HL-60 (cell line): ENCODE measurements at regions not wholly inside any gene's neighbourhood (a gene's known extent, or its start where the extent isn't known, plus 50 kb on each side); places are given as distances from the start of the nearest gene placed in this dataset.

Source experiments
- DNase-seq, 2 experiments: peaks; one replicate each; pipeline ENCODE4 v3.0.0-alpha.2; 2010 to 2020; ENCODE audit warnings: low read depth in 1 of 2, low spot score in 1 of 2
- H3K27ac ChIP-seq: fragments of 250-450 bp; sonication (Bioruptor Pico); replicated peaks from 2 replicates; pipeline ENCODE4 v1.5.1; 2020; ENCODE audit warnings: mild to moderate bottlenecking, moderate library complexity
- H3K27me3 ChIP-seq: fragments of 250-450 bp; sonication (Bioruptor Pico); 2 replicates; pipeline ENCODE4 v1.5.1; 2021; ENCODE audit warnings: mild to moderate bottlenecking, moderate library complexity; ENCODE audit not compliant: insufficient read depth, poor library complexity, severe bottlenecking
- H3K4me3 ChIP-seq: replicated peaks from 2 replicates; pipeline ENCODE4 v1.5.1; 2011; ENCODE audit warnings: mild to moderate bottlenecking, control low read depth, low read length; ENCODE audit not compliant: insufficient read depth
- GABPA ChIP-seq: IDR thresholded peaks from 2 replicates; pipeline ENCODE4 v1.6.1; 2012; ENCODE audit warnings: low read depth
- POLR2AphosphoS5 ChIP-seq: IDR thresholded peaks from 2 replicates; pipeline ENCODE4 v1.6.1; 2012; ENCODE audit warnings: low read depth
- SPI1 ChIP-seq: IDR thresholded peaks from 2 replicates; pipeline ENCODE4 v1.6.1; 2012; ENCODE audit warnings: low read depth, mild to moderate bottlenecking, borderline replicate concordance
- TF ChIP-seq, protein P1 (sequence below): IDR thresholded peaks from 2 replicates; pipeline ENCODE4 v1.6.1; 2012; ENCODE audit warnings: low read depth; ENCODE audit not compliant: insufficient replicate concordance
- TF ChIP-seq, protein P2 (sequence below): IDR thresholded peaks from one replicate; pipeline ENCODE4 v1.5.1; 2011; ENCODE audit warnings: low read length, control low read depth, inconsistent platforms; ENCODE audit not compliant: insufficient read depth

DNA sequence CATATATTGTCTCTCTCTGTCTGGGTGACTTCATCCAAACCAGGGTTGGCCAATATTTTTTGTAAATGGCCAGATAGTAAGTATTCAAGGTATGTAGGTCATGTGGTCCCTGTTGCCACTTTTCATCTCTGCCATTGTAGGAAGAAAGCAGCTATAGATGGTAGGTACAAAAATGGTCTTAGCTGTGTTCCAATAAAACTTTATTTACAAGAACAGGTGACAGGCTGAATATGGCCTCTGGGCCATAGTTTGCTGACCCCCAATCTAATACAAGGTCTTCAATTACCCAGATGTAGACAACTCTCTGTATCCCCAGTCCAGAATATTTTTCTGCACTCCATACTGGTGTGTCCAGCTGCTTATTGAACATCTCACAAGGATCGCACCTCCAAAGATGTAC, 166.2 kb upstream of the FZD8 start:
- no peak overlapping the region for H3K27ac ChIP-seq
- H3K4me3 ChIP-seq: no peak overlapping the region
- TF ChIP-seq SPI1 (no peak), GABPA (no peak), POLR2AphosphoS5 (no peak)
- TF ChIP-seq, protein P1, sequence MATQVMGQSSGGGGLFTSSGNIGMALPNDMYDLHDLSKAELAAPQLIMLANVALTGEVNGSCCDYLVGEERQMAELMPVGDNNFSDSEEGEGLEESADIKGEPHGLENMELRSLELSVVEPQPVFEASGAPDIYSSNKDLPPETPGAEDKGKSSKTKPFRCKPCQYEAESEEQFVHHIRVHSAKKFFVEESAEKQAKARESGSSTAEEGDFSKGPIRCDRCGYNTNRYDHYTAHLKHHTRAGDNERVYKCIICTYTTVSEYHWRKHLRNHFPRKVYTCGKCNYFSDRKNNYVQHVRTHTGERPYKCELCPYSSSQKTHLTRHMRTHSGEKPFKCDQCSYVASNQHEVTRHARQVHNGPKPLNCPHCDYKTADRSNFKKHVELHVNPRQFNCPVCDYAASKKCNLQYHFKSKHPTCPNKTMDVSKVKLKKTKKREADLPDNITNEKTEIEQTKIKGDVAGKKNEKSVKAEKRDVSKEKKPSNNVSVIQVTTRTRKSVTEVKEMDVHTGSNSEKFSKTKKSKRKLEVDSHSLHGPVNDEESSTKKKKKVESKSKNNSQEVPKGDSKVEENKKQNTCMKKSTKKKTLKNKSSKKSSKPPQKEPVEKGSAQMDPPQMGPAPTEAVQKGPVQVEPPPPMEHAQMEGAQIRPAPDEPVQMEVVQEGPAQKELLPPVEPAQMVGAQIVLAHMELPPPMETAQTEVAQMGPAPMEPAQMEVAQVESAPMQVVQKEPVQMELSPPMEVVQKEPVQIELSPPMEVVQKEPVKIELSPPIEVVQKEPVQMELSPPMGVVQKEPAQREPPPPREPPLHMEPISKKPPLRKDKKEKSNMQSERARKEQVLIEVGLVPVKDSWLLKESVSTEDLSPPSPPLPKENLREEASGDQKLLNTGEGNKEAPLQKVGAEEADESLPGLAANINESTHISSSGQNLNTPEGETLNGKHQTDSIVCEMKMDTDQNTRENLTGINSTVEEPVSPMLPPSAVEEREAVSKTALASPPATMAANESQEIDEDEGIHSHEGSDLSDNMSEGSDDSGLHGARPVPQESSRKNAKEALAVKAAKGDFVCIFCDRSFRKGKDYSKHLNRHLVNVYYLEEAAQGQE: no peak
- DNase-seq: no peak
- H3K27me3 ChIP-seq: no peaks in the 10 kb centered on the region

DNA sequence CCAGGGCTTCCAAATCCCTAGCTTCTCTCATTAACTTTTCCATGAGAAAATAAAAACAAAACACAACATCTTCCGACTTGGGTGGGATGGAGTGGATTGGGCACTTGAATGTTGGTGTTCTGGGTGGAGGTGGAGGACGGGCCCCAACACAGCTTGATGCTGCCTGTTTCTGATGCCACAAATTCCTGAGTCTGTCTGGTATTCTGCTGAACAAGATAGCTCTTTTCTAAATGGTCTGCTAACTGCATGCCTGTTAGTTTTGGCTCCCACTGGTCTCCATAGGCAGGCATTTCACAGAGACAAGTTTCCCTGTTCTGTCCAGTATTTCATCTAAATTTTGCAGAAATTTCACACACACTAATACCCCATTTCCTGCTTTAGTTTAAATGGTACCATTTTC, 160.9 kb upstream of the FZD8 start:
- Histone ChIP-seq H3K27me3 (no peaks in the 10 kb centered on the region), H3K4me3 (no peak overlapping the region), H3K27ac (no peak overlapping the region)
- DNase-seq: no peak
- TF ChIP-seq, protein P1: no peak
- no peak for TF ChIP-seq POLR2AphosphoS5
- TF ChIP-seq GABPA: no peak
- TF ChIP-seq SPI1: no peak
- TF ChIP-seq, protein P2, sequence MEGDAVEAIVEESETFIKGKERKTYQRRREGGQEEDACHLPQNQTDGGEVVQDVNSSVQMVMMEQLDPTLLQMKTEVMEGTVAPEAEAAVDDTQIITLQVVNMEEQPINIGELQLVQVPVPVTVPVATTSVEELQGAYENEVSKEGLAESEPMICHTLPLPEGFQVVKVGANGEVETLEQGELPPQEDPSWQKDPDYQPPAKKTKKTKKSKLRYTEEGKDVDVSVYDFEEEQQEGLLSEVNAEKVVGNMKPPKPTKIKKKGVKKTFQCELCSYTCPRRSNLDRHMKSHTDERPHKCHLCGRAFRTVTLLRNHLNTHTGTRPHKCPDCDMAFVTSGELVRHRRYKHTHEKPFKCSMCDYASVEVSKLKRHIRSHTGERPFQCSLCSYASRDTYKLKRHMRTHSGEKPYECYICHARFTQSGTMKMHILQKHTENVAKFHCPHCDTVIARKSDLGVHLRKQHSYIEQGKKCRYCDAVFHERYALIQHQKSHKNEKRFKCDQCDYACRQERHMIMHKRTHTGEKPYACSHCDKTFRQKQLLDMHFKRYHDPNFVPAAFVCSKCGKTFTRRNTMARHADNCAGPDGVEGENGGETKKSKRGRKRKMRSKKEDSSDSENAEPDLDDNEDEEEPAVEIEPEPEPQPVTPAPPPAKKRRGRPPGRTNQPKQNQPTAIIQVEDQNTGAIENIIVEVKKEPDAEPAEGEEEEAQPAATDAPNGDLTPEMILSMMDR: no peak

DNA sequence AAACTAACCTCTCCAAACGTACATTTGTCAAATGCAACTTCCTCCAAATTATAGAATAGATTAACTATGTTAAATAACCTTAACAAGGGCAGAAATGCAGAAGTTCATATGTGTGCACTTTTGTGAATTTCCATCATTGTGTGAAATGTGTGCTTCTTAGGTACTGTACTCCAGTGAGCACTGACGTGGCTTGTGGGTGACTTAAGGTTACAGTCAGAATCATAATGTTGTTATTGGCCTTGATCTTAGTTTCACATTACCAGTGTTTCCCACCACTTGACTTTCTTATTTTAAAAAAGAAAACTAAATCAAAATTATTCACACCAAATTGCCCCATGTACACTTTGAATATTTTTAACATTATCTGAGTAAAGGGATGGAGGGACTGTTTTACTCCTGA, 155.1 kb upstream of the FZD8 start:
- DNase-seq: no peak
- H3K4me3 ChIP-seq: no peak overlapping the region
- H3K27ac ChIP-seq: no peak overlapping the region
- TF ChIP-seq, protein P2: no peak
- TF ChIP-seq POLR2AphosphoS5 (no peak), SPI1 (no peak), GABPA (no peak)
- TF ChIP-seq, protein P1: no peak
- no peaks in the 10 kb centered on the region for H3K27me3 ChIP-seq
